Thyroid gland (tissue), 4 donors: ENCODE measurements at regions not wholly inside any gene's neighbourhood (a gene's known extent, or its start where the extent isn't known, plus 50 kb on each side); places are given as distances from the start of the nearest gene placed in this dataset.

ENCODE experiments used
- DNase-seq, 2 donors: peaks; one replicate each; pipeline ENCODE4 v3.0.0-alpha.2; 2019
- H3K27ac ChIP-seq, 3 donors: fragments of 200-600 bp; sonication (generic); 1 replicate in 2 of 3; 2 replicates in 1 of 3; pipeline ENCODE4 v1.5.1; 2016 to 2019; ENCODE audit warnings: mild to moderate bottlenecking in 1 of 3, moderate library complexity in 1 of 3
- H3K27me3 ChIP-seq: fragments of 200-600 bp; sonication (generic); one replicate; pipeline ENCODE4 v1.5.1; 2019
- H3K36me3 ChIP-seq, 2 donors: fragments of 200-600 bp; sonication (generic); one replicate each; pipeline ENCODE4 v1.5.1; 2016 to 2019
- H3K4me1 ChIP-seq, 2 donors: fragments of 200-600 bp; sonication (generic); one replicate each; pipeline ENCODE4 v1.5.1; 2017 to 2019
- H3K4me3 ChIP-seq, 3 donors: fragments of 200-600 bp; sonication (generic); replicated peaks in 1 of 3; 1 replicate in 2 of 3; 2 replicates in 1 of 3; pipeline ENCODE4 v1.5.1; 2016; ENCODE audit warnings: mild to moderate bottlenecking in 1 of 3
- H3K9me3 ChIP-seq: fragments of 200-600 bp; sonication (generic); one replicate; pipeline ENCODE4 v1.5.1; 2017
- CTCF ChIP-seq, 6 experiments: fragments of 200-600 bp in 3 of 6; fragments of 450-650 bp in 3 of 6; sonication (generic) in 3 of 6; IDR thresholded peaks; one replicate each; pipeline ENCODE4 v1.5.1; 2016 to 2019; ENCODE audit warnings: antibody characterized with exemption in 6 of 6, mild to moderate bottlenecking in 2 of 6, inconsistent platforms in 1 of 6, moderate library complexity in 1 of 6
- POLR2A ChIP-seq, 2 donors: fragments of 450-650 bp; IDR thresholded peaks; one replicate each; pipeline ENCODE4 v1.6.1; 2017; ENCODE audit warnings: antibody characterized with exemption in 2 of 2, mild to moderate bottlenecking in 2 of 2, moderate library complexity in 1 of 2
- WGBS, 2 donors: methylation state at CpG; one replicate each; pipeline ENCODE4 v1.1.5; 2017; 5-methylcytosine and 5-hydroxymethylcytosine counted together
- intact Hi-C: fragments of 100-400 bp; cut with DNase I; formaldehyde crosslinking; loops from one replicate; pipeline ENCODE4 v1.15.1; 2023

- Histone ChIP-seq H3K36me3 (no peaks in the 10 kb centered on the region), H3K4me1 (no peaks in the 10 kb centered on the region), H3K27ac (no peak overlapping the region), H3K4me3 (no peak overlapping the region), H3K27me3 (no peaks in the 10 kb centered on the region), H3K9me3 (no peaks in the 10 kb centered on the region)
- 64 to 67% methylated on average over 6 of the region's 6 CpGs for WGBS, 2 donors
- intact Hi-C loops = no loop called here
- no peak for DNase-seq
- no peak for TF ChIP-seq POLR2A (IDR thresholded peaks at IDR 0.05)
- TF ChIP-seq CTCF (IDR thresholded peaks at IDR 0.05) = no peak
These were observed 134.0 kb upstream of the SUCLG2 start for GRCh38 chr3:67788396-67788795.

- no peak for DNase-seq
- 61 to 69% methylated on average over 3 of the region's 3 CpGs for WGBS, 2 donors
- Histone ChIP-seq H3K27me3 (no peaks in the 10 kb centered on the region), H3K4me1 (no peaks in the 10 kb centered on the region), H3K4me3 (no peak overlapping the region), H3K9me3 (no peaks in the 10 kb centered on the region), H3K27ac (no peak overlapping the region), H3K36me3 (no peaks in the 10 kb centered on the region)
- TF ChIP-seq CTCF (IDR thresholded peaks at IDR 0.05) = no peak
- no peak for TF ChIP-seq POLR2A (IDR thresholded peaks at IDR 0.05)
- intact Hi-C loops = no loop called here
These were observed 129.2 kb upstream of the SUCLG2 start for GRCh38 chr3:67783281-67784250.

GRCh38 chr3:67781871-67782270 lies 127.5 kb upstream of the SUCLG2 start:
- Histone ChIP-seq H3K27ac (no peak overlapping the region), H3K36me3 (no peaks in the 10 kb centered on the region), H3K4me3 (no peak overlapping the region), H3K9me3 (no peaks in the 10 kb centered on the region), H3K27me3 (no peaks in the 10 kb centered on the region), H3K4me1 (no peaks in the 10 kb centered on the region)
- TF ChIP-seq CTCF (IDR thresholded peaks at IDR 0.05) (no peak), POLR2A (IDR thresholded peaks at IDR 0.05) (no peak)
- intact Hi-C loops = no loop called here
- 94 to 96% methylated on average over 4 to 7 of the region's 7 CpGs for WGBS, 2 donors
- no peak for DNase-seq

GRCh38 chr3:67781218-67781617 lies 126.8 kb upstream of the SUCLG2 start:
- Histone ChIP-seq H3K4me3 (no peak overlapping the region), H3K4me1 (no peaks in the 10 kb centered on the region), H3K27ac (no peak overlapping the region), H3K9me3 (no peaks in the 10 kb centered on the region), H3K27me3 (no peaks in the 10 kb centered on the region), H3K36me3 (no peaks in the 10 kb centered on the region)
- intact Hi-C loops = no loop called here
- no peak for TF ChIP-seq POLR2A (IDR thresholded peaks at IDR 0.05)
- TF ChIP-seq CTCF (IDR thresholded peaks at IDR 0.05) = no peak
- no peak for DNase-seq
- 93 to 94% methylated on average over 11 of the region's 11 CpGs for WGBS, 2 donors

GRCh38 chr3:67774676-67775075 lies 120.3 kb upstream of the SUCLG2 start:
- no peak overlapping the region for H3K4me3 ChIP-seq
- intact Hi-C loops = no loop called here
- H3K4me1 ChIP-seq = no peaks in the 10 kb centered on the region
- H3K9me3 ChIP-seq = no peaks in the 10 kb centered on the region
- no peak for DNase-seq
- 72 to 87% methylated on average over 7 of the region's 7 CpGs for WGBS, 2 donors
- no peaks in the 10 kb centered on the region for H3K36me3 ChIP-seq
- TF ChIP-seq POLR2A (IDR thresholded peaks at IDR 0.05) (no peak), CTCF (IDR thresholded peaks at IDR 0.05) (no peak)
- H3K27me3 ChIP-seq = no peaks in the 10 kb centered on the region
- no peak overlapping the region for H3K27ac ChIP-seq
